ENCODE measurements at regions not wholly inside any gene's neighbourhood (a gene's known extent, or its start where the extent isn't known, plus 50 kb on each side); places are given as distances from the start of the nearest gene placed in this dataset.

DNA sequence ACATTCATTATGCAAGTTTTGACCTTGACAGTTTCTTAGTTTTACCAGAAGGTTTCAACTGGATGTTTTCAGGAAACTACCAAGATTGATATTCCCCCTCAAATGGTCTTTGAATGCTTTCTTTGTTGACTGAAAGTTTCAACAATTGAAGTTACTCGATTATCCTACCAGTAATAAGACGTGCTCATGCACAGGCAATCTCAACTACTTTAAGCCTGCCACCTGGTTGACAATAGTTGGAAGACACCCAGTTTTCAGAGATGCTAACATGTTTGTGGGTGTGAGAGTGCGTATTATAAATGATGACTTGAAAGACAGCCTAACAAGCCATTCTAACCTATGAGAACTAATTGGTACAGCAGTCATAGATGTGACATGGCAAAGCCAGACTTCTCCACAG, 73.4 kb upstream of the ITPRID1 start:
- H3K4me3 Mint-ChIP-seq = no peak overlapping the region
- DNase-seq (ENCODE audit: low spot score in 2 of 2) = no peak
- H3K4me1 Mint-ChIP-seq = no peaks in the 10 kb centered on the region
- H3K27ac Mint-ChIP-seq = no peak overlapping the region
- no peaks in the 10 kb centered on the region for H3K36me3 Mint-ChIP-seq
- ATAC-seq = no peak
- H3K9me3 Mint-ChIP-seq = peaks cover 11% of the 10 kb centered on the region

DNA sequence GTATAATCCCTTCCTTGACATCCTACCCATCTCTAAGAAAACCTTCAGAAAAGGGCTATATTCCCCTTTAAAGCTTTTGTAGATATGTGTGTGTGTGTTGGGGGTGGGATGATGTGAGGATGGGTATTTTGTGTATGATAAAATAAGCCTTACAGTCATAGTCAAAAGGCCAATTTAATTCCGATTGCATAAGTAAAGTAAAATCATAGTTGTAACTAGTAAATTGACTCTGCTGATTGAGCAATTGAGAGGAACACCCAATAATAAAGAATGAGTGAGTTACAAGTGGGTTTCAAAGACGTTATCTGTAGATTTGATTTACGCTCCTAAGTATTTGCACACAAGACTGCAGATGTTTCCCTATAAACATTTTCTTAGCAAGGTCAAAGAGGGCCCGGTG, 71.3 kb upstream of the ITPRID1 start:
- DNase-seq (ENCODE audit: low spot score in 2 of 2) (no peak), ATAC-seq (no peak)
- H3K4me1 Mint-ChIP-seq = no peaks in the 10 kb centered on the region
- peaks cover 7% of the 10 kb centered on the region for H3K9me3 Mint-ChIP-seq
- no peak overlapping the region for H3K27ac Mint-ChIP-seq
- H3K4me3 Mint-ChIP-seq = no peak overlapping the region
- no peaks in the 10 kb centered on the region for H3K36me3 Mint-ChIP-seq

GRCh38 chr7:31443457-31443856, 70.4 kb upstream of the ITPRID1 start:
- Mint-ChIP-seq H3K4me3 (no peak overlapping the region), H3K9me3 (peaks cover 7% of the 10 kb centered on the region), H3K36me3 (no peaks in the 10 kb centered on the region), H3K4me1 (no peaks in the 10 kb centered on the region), H3K27ac (no peak overlapping the region)
- no peak for DNase-seq (ENCODE audit: low spot score in 2 of 2)
- no peak for ATAC-seq

DNA sequence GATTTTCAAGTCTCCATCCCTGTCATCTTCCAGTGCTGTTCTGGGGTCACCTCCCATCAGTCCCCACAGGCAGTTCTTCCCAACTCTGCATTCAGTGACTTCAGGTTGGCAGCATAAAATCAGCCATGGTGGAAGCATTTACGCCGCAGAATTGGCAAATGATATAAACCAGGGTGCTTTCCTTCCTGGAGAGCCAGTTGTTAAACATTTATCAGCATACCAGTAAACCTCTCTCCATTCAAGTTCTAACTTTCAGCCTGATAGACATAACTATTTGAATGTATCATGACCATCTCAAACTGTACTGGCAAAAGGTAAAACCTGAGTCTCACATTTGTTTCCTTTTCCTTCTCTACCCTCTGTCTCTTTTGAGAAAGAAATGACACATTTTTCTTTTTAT, 69.7 kb upstream of the ITPRID1 start:
- no peak for ATAC-seq
- peaks cover 7% of the 10 kb centered on the region for H3K9me3 Mint-ChIP-seq
- no peak overlapping the region for H3K4me3 Mint-ChIP-seq
- no peak overlapping the region for H3K27ac Mint-ChIP-seq
- no peaks in the 10 kb centered on the region for H3K36me3 Mint-ChIP-seq
- no peaks in the 10 kb centered on the region for H3K4me1 Mint-ChIP-seq
- DNase-seq (ENCODE audit: low spot score in 2 of 2) = no peak

- Mint-ChIP-seq H3K9me3 (peaks cover 16% of the 10 kb centered on the region), H3K4me3 (no peak overlapping the region), H3K36me3 (no peaks in the 10 kb centered on the region), H3K4me1 (no peaks in the 10 kb centered on the region), H3K27ac (no peak overlapping the region)
- no peak for ATAC-seq
- DNase-seq (ENCODE audit: low spot score in 2 of 2) = no peak
Observed at GRCh38 chr7:31445686-31446355, 68.1 kb upstream of the ITPRID1 start.

- Mint-ChIP-seq H3K27ac (no peak overlapping the region), H3K4me3 (no peak overlapping the region), H3K36me3 (no peaks in the 10 kb centered on the region), H3K9me3 (peaks cover 12% of the 10 kb centered on the region), H3K4me1 (no peaks in the 10 kb centered on the region)
- DNase-seq (ENCODE audit: low spot score in 2 of 2) (no peak), ATAC-seq (no peak)
Observed at GRCh38 chr7:31448649-31449048, 65.2 kb upstream of the ITPRID1 start.

- DNase-seq (ENCODE audit: low spot score in 2 of 2) (no peak), ATAC-seq (no peak)
- no peaks in the 10 kb centered on the region for H3K36me3 Mint-ChIP-seq
- H3K9me3 Mint-ChIP-seq = peaks cover 7% of the 10 kb centered on the region
- no peaks in the 10 kb centered on the region for H3K4me1 Mint-ChIP-seq
- H3K4me3 Mint-ChIP-seq = no peak overlapping the region
- no peak overlapping the region for H3K27ac Mint-ChIP-seq
Observed at GRCh38 chr7:31455844-31456243, 58.0 kb upstream of the ITPRID1 start.

- no peaks in the 10 kb centered on the region for H3K36me3 Mint-ChIP-seq
- no peak overlapping the region for H3K27ac Mint-ChIP-seq
- H3K9me3 Mint-ChIP-seq = peaks cover 6% of the 10 kb centered on the region
- DNase-seq (ENCODE audit: low spot score in 2 of 2) (no peak), ATAC-seq (no peak)
- H3K4me3 Mint-ChIP-seq = no peak overlapping the region
- no peaks in the 10 kb centered on the region for H3K4me1 Mint-ChIP-seq
Observed at GRCh38 chr7:31456646-31457368, 57.1 kb upstream of the ITPRID1 start.

DNA sequence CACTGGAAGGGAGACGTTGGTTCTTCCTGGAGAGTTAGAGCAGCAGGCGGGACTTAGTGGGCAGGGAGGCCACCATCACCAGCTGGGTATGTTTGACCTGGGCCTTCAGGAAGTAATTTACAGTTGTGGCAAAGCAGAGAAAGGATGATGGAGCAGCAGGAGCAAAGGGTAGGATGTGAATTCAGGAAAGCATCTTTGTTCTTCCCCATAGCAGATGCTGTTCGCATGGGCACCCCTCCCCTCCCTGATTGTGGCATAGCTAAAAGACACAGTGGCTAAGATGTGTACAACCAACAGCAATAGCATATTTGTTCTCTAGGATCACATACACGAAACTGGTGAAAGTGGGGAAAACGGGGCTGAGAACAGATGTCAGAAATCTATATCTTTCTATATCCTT, 56.3 kb upstream of the ITPRID1 start:
- no peak overlapping the region for H3K27ac Mint-ChIP-seq
- DNase-seq (ENCODE audit: low spot score in 2 of 2) (no peak), ATAC-seq (no peak)
- H3K9me3 Mint-ChIP-seq = peaks cover 8% of the 10 kb centered on the region
- H3K4me1 Mint-ChIP-seq = no peaks in the 10 kb centered on the region
- H3K36me3 Mint-ChIP-seq = no peaks in the 10 kb centered on the region
- H3K4me3 Mint-ChIP-seq = no peak overlapping the region

GRCh38 chr7:31458203-31458602, 55.7 kb upstream of the ITPRID1 start:
- no peaks in the 10 kb centered on the region for H3K36me3 Mint-ChIP-seq
- no peak overlapping the region for H3K4me3 Mint-ChIP-seq
- H3K4me1 Mint-ChIP-seq = no peaks in the 10 kb centered on the region
- no peak for DNase-seq (ENCODE audit: low spot score in 2 of 2)
- H3K27ac Mint-ChIP-seq = no peak overlapping the region
- peaks cover 12% of the 10 kb centered on the region for H3K9me3 Mint-ChIP-seq
- ATAC-seq = no peak

DNA sequence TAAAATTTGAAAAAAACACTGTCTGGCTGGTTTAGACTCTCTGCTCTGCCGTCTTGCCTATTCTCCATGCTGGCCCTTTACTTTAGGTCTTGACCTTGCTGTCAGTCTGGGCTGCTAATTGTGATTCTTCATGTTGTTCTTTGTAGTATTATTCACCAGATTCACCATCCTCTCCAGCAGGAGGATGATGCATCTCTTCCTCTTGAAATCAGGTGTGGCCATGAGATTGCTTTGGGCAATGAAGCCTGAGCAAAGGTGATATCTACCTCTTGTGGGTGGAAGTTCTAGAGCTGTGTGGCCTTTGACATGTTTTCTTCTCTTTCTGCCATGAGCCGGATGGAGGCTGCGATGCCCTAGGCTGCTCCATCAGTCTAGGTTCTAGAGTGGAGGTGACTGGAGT, 51.3 kb upstream of the ITPRID1 start:
- Mint-ChIP-seq H3K9me3 (peaks cover 13% of the 10 kb centered on the region), H3K36me3 (no peaks in the 10 kb centered on the region)
- DNase-seq (ENCODE audit: low spot score in 2 of 2) = no peak

More for the DNA sequence above, 51.3 kb upstream of the ITPRID1 start:
- Mint-ChIP-seq H3K4me1 (no peaks in the 10 kb centered on the region), H3K4me3 (no peak overlapping the region), H3K27ac (no peak overlapping the region)
- no peak for ATAC-seq

Data from stimulated activated effector memory CD8-positive, alpha-beta T cell treated with anti-CD3 and anti-CD28 coated beads, Interleukin-12 subunit alpha, Interleukin-12 subunit beta, amount 100 ng/mL, for 72 hours (primary cell).